ENCODE measurements at regions not wholly inside any gene's neighbourhood (a gene's known extent, or its start where the extent isn't known, plus 50 kb on each side); places are given as distances from the start of the nearest gene placed in this dataset.

GRCh38 chr9:79210541-79211243, 361.1 kb upstream of the TLE4 start:
- no peak overlapping the region for H3K27ac Mint-ChIP-seq (ENCODE audit: unreplicated experiment)
- H3K9me3 Mint-ChIP-seq (ENCODE audit: unreplicated experiment), result no peaks in the 10 kb centered on the region
- peaks cover 1% of the 10 kb centered on the region for H3K27me3 Mint-ChIP-seq (ENCODE audit: unreplicated experiment)

GRCh38 chr9:79213417-79214125, 358.2 kb upstream of the TLE4 start:
- H3K27ac Mint-ChIP-seq (ENCODE audit: unreplicated experiment), result no peak overlapping the region
- no peak for DNase-seq (ENCODE audit: low spot score)
- H3K9me3 Mint-ChIP-seq (ENCODE audit: unreplicated experiment), result no peaks in the 10 kb centered on the region
- H3K27me3 Mint-ChIP-seq (ENCODE audit: unreplicated experiment), result peaks cover 1% of the 10 kb centered on the region
- H3K4me3 Mint-ChIP-seq (ENCODE audit: unreplicated experiment), result no peak overlapping the region
- no peaks in the 10 kb centered on the region for H3K4me1 Mint-ChIP-seq (ENCODE audit: unreplicated experiment)
- no peaks in the 10 kb centered on the region for H3K36me3 Mint-ChIP-seq (ENCODE audit: low read depth, unreplicated experiment)
- TF ChIP-seq CTCF (IDR thresholded peaks at IDR 0.05; ENCODE audit: unreplicated experiment), result no peak

More at GRCh38 chr9:79210541-79211243, 361.1 kb upstream of the TLE4 start:
- no peaks in the 10 kb centered on the region for H3K4me1 Mint-ChIP-seq (ENCODE audit: unreplicated experiment)
- H3K36me3 Mint-ChIP-seq (ENCODE audit: low read depth, unreplicated experiment), result no peaks in the 10 kb centered on the region
- H3K4me3 Mint-ChIP-seq (ENCODE audit: unreplicated experiment), result no peak overlapping the region
- no peak for TF ChIP-seq CTCF (IDR thresholded peaks at IDR 0.05; ENCODE audit: unreplicated experiment)
- no peak for DNase-seq (ENCODE audit: low spot score)

DNA sequence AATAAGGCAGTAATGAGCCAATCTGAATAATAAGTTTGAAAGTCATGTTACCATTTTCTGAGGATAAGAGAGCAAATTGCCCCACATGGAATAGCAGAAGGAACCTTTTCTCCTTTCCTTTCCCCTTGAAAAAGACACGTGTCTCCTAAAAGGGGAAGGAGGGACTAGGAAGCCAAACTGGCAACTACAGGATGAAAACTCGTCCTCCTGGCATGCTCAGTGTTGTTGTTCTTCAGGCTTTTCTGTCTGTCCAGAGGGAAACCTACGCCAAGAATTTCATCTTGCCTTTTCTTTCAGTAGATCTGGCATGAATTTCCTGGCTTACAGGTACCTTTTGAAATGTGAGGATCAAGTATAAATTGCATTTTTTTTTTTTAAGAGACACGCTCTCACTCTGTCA, 355.9 kb upstream of the TLE4 start:
- no peak overlapping the region for H3K27ac Mint-ChIP-seq (ENCODE audit: unreplicated experiment)
- H3K9me3 Mint-ChIP-seq (ENCODE audit: unreplicated experiment), result no peaks in the 10 kb centered on the region
- H3K4me1 Mint-ChIP-seq (ENCODE audit: unreplicated experiment), result no peaks in the 10 kb centered on the region
- no peaks in the 10 kb centered on the region for H3K27me3 Mint-ChIP-seq (ENCODE audit: unreplicated experiment)
- H3K4me3 Mint-ChIP-seq (ENCODE audit: unreplicated experiment), result no peak overlapping the region
- H3K36me3 Mint-ChIP-seq (ENCODE audit: low read depth, unreplicated experiment), result no peaks in the 10 kb centered on the region
- DNase-seq (ENCODE audit: low spot score), result no peak
- TF ChIP-seq CTCF (IDR thresholded peaks at IDR 0.05; ENCODE audit: unreplicated experiment), result no peak

DNA sequence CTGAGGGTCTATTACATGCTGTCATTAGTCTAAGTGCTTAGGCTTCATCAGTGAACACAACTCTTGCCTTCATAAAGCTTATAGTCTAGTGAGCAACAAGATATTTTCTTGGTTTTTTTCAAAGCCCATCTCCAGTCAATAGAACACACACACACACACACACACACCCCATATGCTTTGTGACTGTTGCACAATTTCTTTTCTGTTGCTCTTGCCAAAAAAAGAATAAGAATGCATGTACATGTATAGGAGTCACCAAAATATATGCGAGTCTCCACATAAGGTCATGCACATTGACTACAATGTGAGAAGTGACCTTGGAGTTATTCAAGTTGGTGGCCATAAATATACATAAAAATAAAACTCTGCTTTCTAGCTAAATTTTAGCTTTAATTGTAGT, 351.5 kb upstream of the TLE4 start:
- no peaks in the 10 kb centered on the region for H3K27me3 Mint-ChIP-seq (ENCODE audit: unreplicated experiment)
- no peak for TF ChIP-seq CTCF (IDR thresholded peaks at IDR 0.05; ENCODE audit: unreplicated experiment)
- no peaks in the 10 kb centered on the region for H3K36me3 Mint-ChIP-seq (ENCODE audit: low read depth, unreplicated experiment)
- DNase-seq (ENCODE audit: low spot score), result no peak
- H3K27ac Mint-ChIP-seq (ENCODE audit: unreplicated experiment), result no peak overlapping the region
- H3K4me3 Mint-ChIP-seq (ENCODE audit: unreplicated experiment), result no peak overlapping the region
- H3K4me1 Mint-ChIP-seq (ENCODE audit: unreplicated experiment), result no peaks in the 10 kb centered on the region
- H3K9me3 Mint-ChIP-seq (ENCODE audit: unreplicated experiment), result no peaks in the 10 kb centered on the region

GRCh38 chr9:79220666-79221065, 351.1 kb upstream of the TLE4 start:
- H3K36me3 Mint-ChIP-seq (ENCODE audit: low read depth, unreplicated experiment), result no peaks in the 10 kb centered on the region
- no peak overlapping the region for H3K27ac Mint-ChIP-seq (ENCODE audit: unreplicated experiment)
- no peak overlapping the region for H3K4me3 Mint-ChIP-seq (ENCODE audit: unreplicated experiment)
- no peak for TF ChIP-seq CTCF (IDR thresholded peaks at IDR 0.05; ENCODE audit: unreplicated experiment)
- no peaks in the 10 kb centered on the region for H3K9me3 Mint-ChIP-seq (ENCODE audit: unreplicated experiment)
- H3K4me1 Mint-ChIP-seq (ENCODE audit: unreplicated experiment), result no peaks in the 10 kb centered on the region
- no peaks in the 10 kb centered on the region for H3K27me3 Mint-ChIP-seq (ENCODE audit: unreplicated experiment)
- no peak for DNase-seq (ENCODE audit: low spot score)
